HepG2 (cell line): ENCODE measurements at regions not wholly inside any gene's neighbourhood (a gene's known extent, or its start where the extent isn't known, plus 50 kb on each side); places are given as distances from the start of the nearest gene placed in this dataset.

ENCODE experiments used
- ARID5B ChIP-seq: IDR thresholded peaks from 2 replicates; pipeline ENCODE4 v1.4.0; 2020; ENCODE audit warnings: mild to moderate bottlenecking, missing genetic modification reagents
- DRAP1 ChIP-seq: IDR thresholded peaks from 2 replicates; pipeline ENCODE4 v1.6.1; 2016; ENCODE audit warnings: missing genetic modification reagents, missing compliant biosample characterization
- ETS1 ChIP-seq: sonication (generic); formaldehyde crosslinking; IDR thresholded peaks from 2 replicates; pipeline ENCODE4 v1.4.0; 2020; ENCODE audit warnings: missing genetic modification reagents
- HDAC1 ChIP-seq: sonication (generic); formaldehyde crosslinking; IDR thresholded peaks from 2 replicates; pipeline ENCODE4 v1.5.1; 2020; ENCODE audit warnings: mild to moderate bottlenecking, missing genetic modification reagents
- IKZF4 ChIP-seq: sonication (generic); formaldehyde crosslinking; IDR thresholded peaks from 2 replicates; pipeline ENCODE4 v1.5.1; 2020; ENCODE audit warnings: borderline replicate concordance, mild to moderate bottlenecking, low read depth, missing genetic modification reagents; ENCODE audit errors: not compliant biosample characterization
- PAF1 ChIP-seq: IDR thresholded peaks from 2 replicates; pipeline ENCODE4 v1.6.1; 2016; ENCODE audit warnings: missing genetic modification reagents, missing compliant biosample characterization
- SIX4 ChIP-seq: sonication (generic); formaldehyde crosslinking; IDR thresholded peaks from 2 replicates; pipeline ENCODE4 v1.4.0; 2020; ENCODE audit warnings: missing genetic modification reagents
- SRSF9 ChIP-seq: fragments of 200-400 bp; formaldehyde crosslinking; IDR thresholded peaks from 2 replicates; pipeline ENCODE4 v1.6.1; 2018; ENCODE audit warnings: borderline replicate concordance, mild to moderate bottlenecking, low read depth, low read length; ENCODE audit not compliant: insufficient read depth, poor library complexity, severe bottlenecking
- ZFP41 ChIP-seq: sonication (generic); formaldehyde crosslinking; IDR thresholded peaks from 2 replicates; pipeline ENCODE4 v1.4.0; 2020; ENCODE audit warnings: mild to moderate bottlenecking, missing genetic modification reagents, borderline replicate concordance
- ZNF138 ChIP-seq: sonication (generic); formaldehyde crosslinking; IDR thresholded peaks from 2 replicates; pipeline ENCODE4 v1.5.0; 2020; ENCODE audit warnings: mild to moderate bottlenecking, low read depth, missing genetic modification reagents
- ZNF17 ChIP-seq: sonication (generic); formaldehyde crosslinking; IDR thresholded peaks from 2 replicates; pipeline ENCODE4 v1.5.0; 2020; ENCODE audit warnings: mild to moderate bottlenecking, missing genetic modification reagents
- ZNF33A ChIP-seq: sonication (generic); formaldehyde crosslinking; IDR thresholded peaks from 2 replicates; pipeline ENCODE4 v1.5.1; 2020; ENCODE audit warnings: missing genetic modification reagents, mild to moderate bottlenecking, moderate library complexity, borderline replicate concordance
- ZNF550 ChIP-seq: sonication (generic); formaldehyde crosslinking; IDR thresholded peaks from 2 replicates; pipeline ENCODE4 v1.4.0; 2020; ENCODE audit warnings: mild to moderate bottlenecking, missing genetic modification reagents, borderline replicate concordance
- ZNF670 ChIP-seq: sonication (generic); formaldehyde crosslinking; IDR thresholded peaks from 2 replicates; pipeline ENCODE4 v1.8.0; 2022; ENCODE audit warnings: mild to moderate bottlenecking, missing genetic modification reagents, borderline replicate concordance
- ZNF766 ChIP-seq: sonication (generic); formaldehyde crosslinking; IDR thresholded peaks from 2 replicates; pipeline ENCODE4 v1.5.0; 2020; ENCODE audit warnings: missing genetic modification reagents, borderline replicate concordance
- TF ChIP-seq, protein P1 (sequence below): sonication (generic); formaldehyde crosslinking; IDR thresholded peaks from 2 replicates; pipeline ENCODE4 v1.9.0; 2021; ENCODE audit warnings: missing genetic modification reagents, borderline replicate concordance
- TF ChIP-seq, protein P2 (sequence below): sonication (generic); formaldehyde crosslinking; IDR thresholded peaks from 2 replicates; pipeline ENCODE4 v1.4.0; 2020; ENCODE audit warnings: missing genetic modification reagents, borderline replicate concordance

DNA sequence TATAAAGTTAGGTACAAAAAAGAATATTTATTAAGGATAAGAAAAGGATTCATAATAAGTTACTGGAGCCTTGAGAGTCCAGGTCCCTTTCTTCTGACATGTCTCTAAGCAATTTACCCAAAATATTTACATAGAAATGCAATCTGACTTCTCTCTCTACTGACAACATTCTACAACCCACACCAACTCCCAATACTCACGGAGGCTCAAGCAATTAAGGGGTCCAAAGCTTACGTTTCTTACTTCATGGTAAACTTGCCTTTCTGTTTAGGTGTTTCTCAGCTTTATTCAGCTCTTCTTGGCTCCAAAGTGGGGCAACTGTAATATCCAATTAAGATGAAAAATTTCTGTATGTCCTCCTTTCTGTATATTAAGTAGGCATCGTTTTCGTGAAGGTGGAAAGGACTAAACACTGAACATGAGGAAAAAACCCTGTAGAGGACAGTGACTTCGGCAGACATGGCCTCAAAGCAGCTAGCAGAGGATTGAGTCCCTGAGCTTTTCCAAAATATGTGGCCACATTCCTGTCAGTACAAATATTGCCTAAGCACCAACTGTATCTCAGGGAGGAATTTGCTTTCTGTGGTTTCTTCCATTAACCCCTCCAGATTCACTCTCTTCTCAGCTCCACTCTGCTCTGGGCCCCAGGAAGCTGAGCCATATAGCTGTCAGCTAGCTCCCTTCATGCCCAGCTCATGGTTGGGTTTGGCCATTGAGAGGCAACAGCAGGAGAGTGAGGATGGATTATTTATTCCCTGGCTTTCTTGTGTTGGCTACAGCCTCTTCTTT lies 67.9 kb upstream of the GLS start (continued):
- TF ChIP-seq ZNF33A (no peak), IKZF4 (CRISPR knock-in tag) (no peak), PAF1 (CRISPR knock-in tag) (no peak), DRAP1 (CRISPR knock-in tag) (peak; percentile 64), ETS1 (CRISPR knock-in tag) (no peak), ZNF17 (CRISPR knock-in tag) (no peak), ZFP41 (CRISPR knock-in tag) (no peak), SRSF9 (no peak), ARID5B (CRISPR knock-in tag) (peak; percentile 90), ZNF670 (no peak), ZNF138 (CRISPR knock-in tag) (no peak), ZNF766 (CRISPR knock-in tag) (no peak), SIX4 (no peak), ZNF550 (CRISPR knock-in tag) (no peak), HDAC1 (CRISPR knock-in tag) (no peak)
- TF ChIP-seq, protein P1, sequence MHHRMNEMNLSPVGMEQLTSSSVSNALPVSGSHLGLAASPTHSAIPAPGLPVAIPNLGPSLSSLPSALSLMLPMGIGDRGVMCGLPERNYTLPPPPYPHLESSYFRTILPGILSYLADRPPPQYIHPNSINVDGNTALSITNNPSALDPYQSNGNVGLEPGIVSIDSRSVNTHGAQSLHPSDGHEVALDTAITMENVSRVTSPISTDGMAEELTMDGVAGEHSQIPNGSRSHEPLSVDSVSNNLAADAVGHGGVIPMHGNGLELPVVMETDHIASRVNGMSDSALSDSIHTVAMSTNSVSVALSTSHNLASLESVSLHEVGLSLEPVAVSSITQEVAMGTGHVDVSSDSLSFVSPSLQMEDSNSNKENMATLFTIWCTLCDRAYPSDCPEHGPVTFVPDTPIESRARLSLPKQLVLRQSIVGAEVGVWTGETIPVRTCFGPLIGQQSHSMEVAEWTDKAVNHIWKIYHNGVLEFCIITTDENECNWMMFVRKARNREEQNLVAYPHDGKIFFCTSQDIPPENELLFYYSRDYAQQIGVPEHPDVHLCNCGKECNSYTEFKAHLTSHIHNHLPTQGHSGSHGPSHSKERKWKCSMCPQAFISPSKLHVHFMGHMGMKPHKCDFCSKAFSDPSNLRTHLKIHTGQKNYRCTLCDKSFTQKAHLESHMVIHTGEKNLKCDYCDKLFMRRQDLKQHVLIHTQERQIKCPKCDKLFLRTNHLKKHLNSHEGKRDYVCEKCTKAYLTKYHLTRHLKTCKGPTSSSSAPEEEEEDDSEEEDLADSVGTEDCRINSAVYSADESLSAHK (CRISPR knock-in tag) = no peak
- TF ChIP-seq, protein P2, sequence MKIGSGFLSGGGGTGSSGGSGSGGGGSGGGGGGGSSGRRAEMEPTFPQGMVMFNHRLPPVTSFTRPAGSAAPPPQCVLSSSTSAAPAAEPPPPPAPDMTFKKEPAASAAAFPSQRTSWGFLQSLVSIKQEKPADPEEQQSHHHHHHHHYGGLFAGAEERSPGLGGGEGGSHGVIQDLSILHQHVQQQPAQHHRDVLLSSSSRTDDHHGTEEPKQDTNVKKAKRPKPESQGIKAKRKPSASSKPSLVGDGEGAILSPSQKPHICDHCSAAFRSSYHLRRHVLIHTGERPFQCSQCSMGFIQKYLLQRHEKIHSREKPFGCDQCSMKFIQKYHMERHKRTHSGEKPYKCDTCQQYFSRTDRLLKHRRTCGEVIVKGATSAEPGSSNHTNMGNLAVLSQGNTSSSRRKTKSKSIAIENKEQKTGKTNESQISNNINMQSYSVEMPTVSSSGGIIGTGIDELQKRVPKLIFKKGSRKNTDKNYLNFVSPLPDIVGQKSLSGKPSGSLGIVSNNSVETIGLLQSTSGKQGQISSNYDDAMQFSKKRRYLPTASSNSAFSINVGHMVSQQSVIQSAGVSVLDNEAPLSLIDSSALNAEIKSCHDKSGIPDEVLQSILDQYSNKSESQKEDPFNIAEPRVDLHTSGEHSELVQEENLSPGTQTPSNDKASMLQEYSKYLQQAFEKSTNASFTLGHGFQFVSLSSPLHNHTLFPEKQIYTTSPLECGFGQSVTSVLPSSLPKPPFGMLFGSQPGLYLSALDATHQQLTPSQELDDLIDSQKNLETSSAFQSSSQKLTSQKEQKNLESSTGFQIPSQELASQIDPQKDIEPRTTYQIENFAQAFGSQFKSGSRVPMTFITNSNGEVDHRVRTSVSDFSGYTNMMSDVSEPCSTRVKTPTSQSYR = peak; percentile 6; the same call in 1 of the 2 replicates
